ENCODE measurements at regions not wholly inside any gene's neighbourhood (a gene's known extent, or its start where the extent isn't known, plus 50 kb on each side); places are given as distances from the start of the nearest gene placed in this dataset.

DNA sequence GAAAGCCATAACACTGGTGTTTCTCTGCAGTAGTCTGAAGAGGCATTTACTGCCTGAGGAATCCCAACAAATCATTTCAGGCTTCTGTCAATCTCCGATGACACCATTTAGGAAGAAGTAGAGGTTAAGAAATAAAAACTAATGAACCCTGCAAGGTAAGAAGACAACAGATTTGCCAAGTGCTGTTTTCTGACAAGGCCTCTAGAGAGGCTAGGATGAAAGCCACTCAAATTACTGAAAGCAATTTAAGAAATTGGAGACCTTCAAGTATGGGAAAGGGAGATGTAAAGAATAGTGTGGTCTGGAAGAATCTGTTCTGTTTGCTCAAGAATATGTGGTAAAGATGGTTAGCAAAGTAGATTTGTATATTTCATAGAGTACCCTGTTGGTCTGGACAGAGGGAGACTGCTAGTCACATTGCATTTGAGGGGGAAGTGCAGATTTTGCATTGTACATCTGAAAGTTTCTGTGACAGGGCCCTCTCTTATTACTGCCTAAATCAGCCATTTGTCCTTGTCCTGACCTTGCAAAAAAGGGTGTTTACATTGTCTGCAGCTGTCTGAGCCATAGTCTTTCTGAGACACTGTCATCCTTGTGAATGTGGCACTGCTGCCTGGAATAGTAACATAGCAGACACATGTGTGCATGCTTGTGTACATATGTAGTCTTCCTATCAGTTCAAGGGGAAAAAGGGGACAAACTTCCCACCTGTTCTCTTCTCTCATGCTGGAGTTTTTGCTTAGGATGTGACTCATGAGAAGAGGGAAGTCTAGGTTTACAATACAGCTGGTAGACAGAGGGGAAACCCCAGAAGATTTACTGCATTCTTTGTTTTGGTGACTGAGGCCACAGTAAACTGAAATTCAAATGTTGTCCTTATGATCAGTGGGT lies 640.2 kb upstream of the KIRREL3 start:
- no peak for DNase-seq
- intact Hi-C loops (cut with DNase I), result no loop called here
- ATAC-seq (ENCODE audit: poor library complexity), result no peak

DNA sequence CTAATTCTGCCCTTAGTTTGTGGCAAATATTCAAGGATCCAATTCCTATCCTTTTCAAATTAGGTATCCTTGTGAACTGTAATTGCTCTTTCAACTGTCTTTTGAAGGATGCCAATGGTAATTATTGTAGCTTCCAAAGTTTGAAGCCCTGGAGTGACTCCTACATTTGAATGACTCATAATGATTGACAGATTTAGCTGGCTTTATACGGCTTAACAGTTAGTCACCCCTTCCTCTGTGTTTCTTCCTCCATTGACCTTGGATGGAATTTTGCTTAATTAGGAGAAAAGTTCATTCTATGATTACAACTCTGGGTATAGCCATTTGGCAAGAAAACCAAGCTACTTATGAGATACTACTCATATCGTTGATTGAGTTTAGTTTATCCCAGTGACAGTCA lies 639.3 kb upstream of the KIRREL3 start:
- ATAC-seq (ENCODE audit: poor library complexity) (no peak), DNase-seq (no peak)
- intact Hi-C loops (cut with DNase I), result no loop called here

DNA sequence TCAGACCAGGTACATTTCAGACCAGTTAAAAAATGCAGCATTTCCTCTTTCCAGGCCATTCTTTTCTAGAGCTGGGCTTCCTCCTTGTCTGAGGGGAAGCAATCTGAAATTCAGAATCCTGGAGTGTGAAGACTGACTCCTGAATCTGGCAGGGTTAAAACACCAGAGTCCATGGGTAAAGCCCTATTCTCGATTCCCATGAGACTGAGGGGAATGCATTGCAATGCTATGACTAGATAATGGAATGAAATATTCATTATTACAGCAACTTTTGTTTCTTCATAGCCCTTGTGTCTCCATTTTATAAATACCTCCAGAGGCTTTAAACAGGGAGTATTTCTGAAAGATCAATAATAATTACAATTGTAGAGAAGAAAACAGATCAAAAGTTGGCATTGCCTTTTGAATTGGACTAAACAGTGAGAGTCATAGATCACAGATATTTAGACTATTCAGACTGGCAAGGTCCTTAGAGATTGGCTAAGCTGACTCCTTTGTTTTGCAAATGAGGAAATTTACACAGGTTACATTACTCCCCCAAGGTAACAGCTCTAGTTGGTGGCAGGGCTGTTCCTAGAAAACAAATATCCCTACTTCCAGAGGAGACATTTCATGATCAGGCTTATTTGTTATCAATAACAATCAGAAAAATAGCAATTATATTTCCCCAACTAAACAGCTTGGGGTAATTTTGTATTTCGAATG lies 632.6 kb upstream of the KIRREL3 start:
- DNase-seq (no peak), ATAC-seq (ENCODE audit: poor library complexity) (no peak)
- intact Hi-C loops (cut with DNase I), result no loop called here

DNA sequence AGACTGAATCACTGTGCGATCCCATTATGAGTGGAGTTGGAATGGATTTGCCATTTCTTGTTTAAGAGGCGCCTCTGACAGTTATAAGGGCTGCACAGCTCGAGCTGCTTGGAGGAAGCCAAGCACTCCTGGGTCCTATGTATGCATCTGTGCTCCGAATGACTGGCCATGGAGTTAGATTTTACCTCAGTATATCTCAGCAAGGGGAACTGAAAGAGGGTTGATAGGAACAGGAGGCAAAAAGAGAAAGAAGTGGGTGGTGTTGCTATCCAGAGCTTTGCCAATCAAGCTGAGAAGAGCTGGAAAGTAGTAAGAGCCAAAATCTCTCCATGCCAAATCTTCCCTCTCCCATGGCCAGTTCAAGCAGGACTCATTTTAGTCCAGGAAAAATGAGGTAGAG lies 632.0 kb upstream of the KIRREL3 start:
- intact Hi-C loops (cut with DNase I), result no loop called here
- DNase-seq (no peak), ATAC-seq (ENCODE audit: poor library complexity) (no peak)

DNA sequence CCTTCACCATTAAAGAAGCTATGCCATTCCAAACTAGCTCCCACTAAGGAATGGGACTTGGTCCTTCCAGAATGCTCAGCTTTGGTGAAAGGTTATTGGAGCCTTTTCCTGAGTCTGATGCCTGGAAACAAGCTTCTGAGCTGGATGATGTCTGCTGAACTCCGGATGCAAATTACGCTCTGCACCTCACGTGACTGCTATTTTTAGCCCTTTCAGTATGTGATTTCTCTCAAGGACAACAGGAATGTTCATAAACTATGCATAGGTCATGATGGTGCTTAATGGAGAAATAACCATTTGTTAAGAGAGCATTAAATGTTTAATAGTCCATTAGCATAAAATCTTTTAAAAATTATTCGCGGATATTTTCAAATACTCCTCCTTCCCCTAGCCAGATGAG lies 631.4 kb upstream of the KIRREL3 start:
- DNase-seq (no peak), ATAC-seq (ENCODE audit: poor library complexity) (no peak)
- intact Hi-C loops (cut with DNase I), result no loop called here

DNA sequence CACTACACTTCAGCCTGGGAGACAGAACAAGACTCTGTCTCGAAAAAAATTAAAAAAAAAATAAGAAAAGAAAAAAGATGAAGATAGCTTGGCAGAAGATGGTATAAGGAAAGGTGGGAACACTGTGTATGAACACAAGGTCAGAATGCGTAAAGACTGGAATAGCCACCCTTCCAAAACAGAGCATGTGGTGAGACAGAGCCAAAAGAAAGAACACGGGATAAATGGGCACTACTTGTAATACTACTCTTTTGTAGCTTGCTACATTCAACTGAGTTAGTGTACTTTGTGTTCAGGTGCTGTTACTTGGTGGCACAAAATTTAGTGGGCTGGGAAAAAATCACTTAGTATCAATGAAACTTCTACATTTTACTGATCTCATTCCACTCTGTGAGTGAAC lies 628.6 kb upstream of the KIRREL3 start:
- no peak for ATAC-seq (ENCODE audit: poor library complexity)
- DNase-seq, result no peak
- intact Hi-C loops (cut with DNase I), result no loop called here

DNA sequence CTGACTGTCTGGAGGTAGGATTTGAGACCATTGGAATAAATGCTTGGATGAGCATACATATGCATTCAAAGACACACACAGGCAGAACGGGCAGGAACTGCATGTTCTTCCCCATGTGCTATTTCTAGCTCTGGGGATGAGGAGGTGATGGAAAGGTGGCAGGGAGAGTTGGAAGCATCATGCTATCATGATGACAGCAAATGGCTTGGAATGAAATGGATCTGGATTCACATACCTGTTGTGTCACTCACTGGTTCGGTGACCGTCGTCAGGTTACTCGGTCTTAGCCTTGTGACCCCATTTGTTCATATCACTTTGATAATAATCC lies 627.9 kb upstream of the KIRREL3 start:
- DNase-seq (no peak), ATAC-seq (ENCODE audit: poor library complexity) (no peak)
- intact Hi-C loops (cut with DNase I), result no loop called here

DNA sequence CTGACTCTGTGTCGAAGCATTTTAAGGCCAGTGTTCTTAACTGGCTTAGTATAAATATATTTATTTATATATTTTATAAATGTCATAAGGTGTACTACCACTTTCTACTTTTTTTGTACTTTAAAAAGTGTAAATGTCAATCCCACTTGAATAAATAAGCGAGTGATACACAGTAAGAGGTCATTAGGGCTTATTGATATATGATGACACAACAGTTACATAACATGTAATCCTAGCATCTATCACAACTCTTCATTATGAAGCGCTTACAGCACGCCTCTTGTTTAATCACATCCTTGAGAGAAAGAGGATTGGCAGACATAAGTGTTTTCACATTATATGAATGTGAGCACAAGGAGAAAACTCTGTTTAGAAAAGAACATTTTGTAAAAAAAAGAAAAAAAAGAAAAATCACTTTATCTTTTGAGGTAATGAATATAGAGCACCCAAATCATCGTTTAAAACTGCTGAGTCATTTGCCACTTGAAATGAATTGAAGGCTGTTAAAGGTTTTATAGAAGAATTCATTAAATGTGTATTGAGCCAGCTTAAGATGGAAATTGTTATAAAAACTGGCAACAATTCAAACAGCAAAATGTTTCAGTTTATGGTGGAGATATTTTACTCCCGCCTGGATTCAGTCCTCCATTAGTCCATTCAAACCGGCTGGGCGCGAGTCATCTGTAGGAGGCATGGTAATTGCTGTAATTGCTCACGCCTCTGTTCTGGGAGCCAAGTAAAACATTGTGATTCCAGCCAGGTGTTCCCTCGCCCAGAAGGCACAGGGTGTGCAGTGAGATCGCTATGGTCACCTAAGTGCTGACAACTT lies 627.3 kb upstream of the KIRREL3 start:
- DNase-seq (no peak), ATAC-seq (ENCODE audit: poor library complexity) (no peak)
- intact Hi-C loops (cut with DNase I), result no loop called here

DNA sequence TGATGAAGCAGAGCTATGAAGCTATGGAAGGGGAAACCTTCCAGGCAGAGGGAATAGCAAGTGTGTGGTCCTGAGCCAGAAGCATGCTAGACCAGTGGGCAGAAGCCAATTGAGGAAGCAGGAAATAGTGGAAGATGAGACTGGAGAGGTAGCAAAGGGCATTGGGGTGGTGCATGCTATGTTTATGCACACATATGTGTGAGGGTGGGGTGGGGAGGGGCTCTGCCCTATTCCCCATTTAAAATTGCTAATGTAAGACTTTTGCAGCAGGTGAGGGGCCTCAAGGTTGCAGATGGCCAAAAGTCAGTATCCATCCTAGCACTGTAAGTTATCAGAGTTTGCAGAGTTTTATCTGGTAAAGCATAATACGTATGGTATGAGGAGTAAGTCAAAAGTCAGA lies 626.6 kb upstream of the KIRREL3 start:
- intact Hi-C loops (cut with DNase I), result no loop called here
- ATAC-seq (ENCODE audit: poor library complexity), result no peak
- DNase-seq, result no peak

DNA sequence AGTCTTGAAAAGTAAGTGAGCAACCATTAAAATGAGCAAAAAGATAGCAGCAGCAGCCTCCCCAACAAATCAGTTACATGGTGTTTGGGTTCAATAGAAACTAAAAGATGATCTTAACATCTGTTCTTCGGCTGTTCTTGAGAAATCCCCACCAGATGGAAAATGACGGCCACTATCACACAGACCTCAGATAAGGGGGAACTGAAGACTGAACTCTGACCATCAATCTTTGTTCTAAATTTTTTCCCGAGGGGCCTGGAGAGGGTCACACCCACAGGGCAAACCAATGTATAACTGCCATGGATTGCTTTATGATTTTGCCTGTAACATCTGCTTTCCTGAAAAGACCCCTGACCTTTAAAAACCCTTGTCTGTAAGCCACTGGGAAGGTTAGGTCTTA lies 624.8 kb upstream of the KIRREL3 start:
- ATAC-seq (ENCODE audit: poor library complexity) (no peak), DNase-seq (no peak)
- intact Hi-C loops (cut with DNase I), result no loop called here

DNA sequence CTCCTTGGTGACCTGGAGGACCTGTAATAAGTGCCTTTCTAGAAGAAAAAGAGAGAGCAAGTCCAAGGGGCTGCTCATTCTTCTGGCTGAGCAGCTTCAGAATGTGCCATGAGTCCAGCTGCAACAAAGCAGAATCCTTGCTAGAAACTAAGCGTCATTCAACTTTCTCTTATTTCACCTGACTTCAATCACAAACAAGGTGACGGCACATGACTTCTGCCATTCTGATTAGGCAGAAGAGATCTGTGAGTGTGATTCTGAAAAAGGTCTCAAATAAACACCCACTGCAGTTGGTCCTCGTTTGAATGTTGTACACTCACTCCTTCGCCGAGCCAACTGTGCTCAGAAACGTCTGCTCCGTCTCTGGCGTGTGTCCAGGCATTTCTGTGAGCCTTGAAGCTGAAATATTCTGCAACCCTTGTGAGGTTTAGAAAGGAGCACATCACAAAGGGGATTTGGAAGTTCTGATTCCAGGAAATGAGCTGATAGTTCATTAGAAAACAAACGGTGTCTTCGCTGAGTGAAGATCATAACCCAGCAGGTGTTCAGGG lies 623.8 kb upstream of the KIRREL3 start:
- DNase-seq (no peak), ATAC-seq (ENCODE audit: poor library complexity) (no peak)
- intact Hi-C loops (cut with DNase I), result no loop called here

DNA sequence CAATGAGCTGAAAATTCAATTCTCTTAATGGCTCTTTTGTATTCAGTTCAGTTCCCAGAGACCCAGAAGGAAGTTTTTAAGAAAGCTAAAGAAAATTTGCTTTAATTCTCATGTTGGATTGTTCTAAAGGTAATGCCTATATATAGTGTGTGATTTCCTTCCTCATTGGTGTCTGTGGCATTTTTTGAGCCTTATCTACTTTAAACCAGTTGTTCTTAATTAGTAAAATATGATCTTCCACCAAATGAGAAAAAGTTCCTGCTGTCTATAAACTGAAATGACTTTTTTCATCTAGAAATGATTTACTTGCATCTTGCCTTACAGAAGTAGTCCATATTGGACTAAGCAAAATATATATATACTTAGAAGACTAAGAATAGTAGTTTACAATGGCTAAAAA lies 622.1 kb upstream of the KIRREL3 start:
- ATAC-seq (ENCODE audit: poor library complexity) (no peak), DNase-seq (no peak)
- intact Hi-C loops (cut with DNase I), result no loop called here

DNA sequence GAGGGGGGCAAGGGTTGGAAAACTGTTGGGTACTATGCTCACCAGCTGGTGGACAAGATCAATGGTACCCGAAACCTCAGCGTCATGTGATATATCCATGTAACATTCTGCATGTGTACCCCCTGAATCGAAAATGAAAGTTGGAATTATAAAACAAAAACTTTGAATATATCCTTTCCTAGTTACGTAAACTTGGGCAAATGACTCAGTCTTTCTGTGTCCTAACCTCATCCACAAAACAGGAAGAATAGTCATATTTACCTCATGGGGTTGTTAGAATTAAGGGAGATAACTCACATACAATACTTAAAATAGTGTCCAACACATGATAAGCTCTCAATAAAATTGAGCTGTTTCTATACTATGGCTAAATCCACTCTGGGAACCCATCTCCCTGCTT lies 620.1 kb upstream of the KIRREL3 start:
- DNase-seq (no peak), ATAC-seq (ENCODE audit: poor library complexity) (no peak)
- intact Hi-C loops (cut with DNase I), result no loop called here

DNA sequence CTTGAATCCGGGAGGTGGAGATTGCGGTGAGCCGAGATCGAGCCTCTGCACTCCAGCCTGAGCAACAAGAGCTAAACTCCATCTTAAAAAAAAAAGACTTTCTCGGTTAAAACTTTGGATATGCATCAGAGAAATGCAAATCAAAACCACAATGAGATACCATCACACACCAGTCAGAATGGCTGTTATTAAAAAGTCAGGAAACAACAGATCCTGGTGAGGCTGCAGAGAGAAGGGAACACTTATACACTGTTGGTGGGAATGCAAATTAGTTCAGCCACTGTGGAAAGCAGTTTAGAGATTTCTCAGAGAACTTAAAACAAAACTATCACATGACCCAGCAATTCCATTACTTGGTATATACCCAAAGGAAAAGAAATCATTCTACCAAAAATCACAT lies 619.4 kb upstream of the KIRREL3 start:
- intact Hi-C loops (cut with DNase I), result no loop called here
- no peak for DNase-seq
- ATAC-seq (ENCODE audit: poor library complexity), result no peak

DNA sequence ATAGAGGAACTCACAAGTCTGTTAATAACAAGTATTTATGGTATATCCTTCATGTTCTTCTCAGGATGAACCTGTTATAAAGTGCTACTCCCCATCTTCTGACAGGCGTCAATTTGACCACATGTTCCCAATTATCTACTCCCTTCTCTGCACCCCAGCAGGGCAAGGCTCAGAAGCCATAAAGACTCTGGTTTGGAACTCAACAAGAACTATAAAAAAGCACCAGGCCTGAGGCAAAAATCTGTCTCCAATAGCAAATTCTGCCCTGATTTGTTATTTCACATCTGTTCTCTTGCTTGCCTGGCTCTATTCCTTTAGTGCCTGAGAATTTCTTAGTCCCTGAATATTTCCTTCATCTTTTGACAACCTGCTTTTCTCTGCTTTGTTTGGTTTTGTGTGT lies 618.2 kb upstream of the KIRREL3 start:
- ATAC-seq (ENCODE audit: poor library complexity) (no peak), DNase-seq (no peak)
- intact Hi-C loops (cut with DNase I), result no loop called here

DNA sequence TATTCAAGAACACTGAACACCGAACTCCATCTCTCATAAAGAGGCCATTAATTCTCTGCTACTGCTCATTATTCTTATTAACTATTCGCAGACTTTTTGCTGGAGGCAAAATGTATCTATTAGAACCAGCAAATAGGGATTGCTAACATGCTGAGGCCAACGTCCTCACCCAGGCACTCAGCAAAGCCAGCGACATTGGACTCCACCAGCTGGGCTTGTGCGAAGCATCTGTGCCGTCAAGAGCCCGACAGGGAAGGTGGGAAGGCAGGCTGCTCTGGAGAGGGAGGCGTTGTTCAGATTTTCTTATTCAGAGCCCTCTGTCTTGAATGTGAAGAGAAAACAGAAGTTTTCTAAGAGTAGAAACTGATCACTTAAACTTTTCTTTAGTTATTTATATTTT lies 615.6 kb upstream of the KIRREL3 start:
- intact Hi-C loops (cut with DNase I), result no loop called here
- no peak for DNase-seq
- ATAC-seq (ENCODE audit: poor library complexity), result no peak

DNA sequence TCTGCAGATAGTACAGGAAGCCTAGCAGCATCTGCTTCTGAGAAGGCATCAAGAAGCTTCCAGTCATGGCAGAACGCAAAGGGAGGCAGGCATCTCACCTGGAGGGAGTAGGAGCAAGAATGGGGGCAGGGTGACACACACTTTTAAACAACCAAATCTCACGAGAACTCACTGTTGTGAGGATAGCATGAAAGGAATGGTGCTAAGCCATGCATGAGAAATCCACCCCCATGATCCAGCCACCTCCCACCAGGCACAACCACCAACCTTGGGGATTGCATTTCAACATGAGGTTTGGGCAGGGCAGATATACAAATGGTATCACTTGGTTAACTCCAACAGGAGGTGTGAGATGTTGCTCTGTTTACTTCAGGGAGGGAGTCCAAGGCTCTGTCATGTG lies 612.0 kb upstream of the KIRREL3 start:
- intact Hi-C loops (cut with DNase I), result no loop called here
- no peak for ATAC-seq (ENCODE audit: poor library complexity)
- DNase-seq, result no peak

DNA sequence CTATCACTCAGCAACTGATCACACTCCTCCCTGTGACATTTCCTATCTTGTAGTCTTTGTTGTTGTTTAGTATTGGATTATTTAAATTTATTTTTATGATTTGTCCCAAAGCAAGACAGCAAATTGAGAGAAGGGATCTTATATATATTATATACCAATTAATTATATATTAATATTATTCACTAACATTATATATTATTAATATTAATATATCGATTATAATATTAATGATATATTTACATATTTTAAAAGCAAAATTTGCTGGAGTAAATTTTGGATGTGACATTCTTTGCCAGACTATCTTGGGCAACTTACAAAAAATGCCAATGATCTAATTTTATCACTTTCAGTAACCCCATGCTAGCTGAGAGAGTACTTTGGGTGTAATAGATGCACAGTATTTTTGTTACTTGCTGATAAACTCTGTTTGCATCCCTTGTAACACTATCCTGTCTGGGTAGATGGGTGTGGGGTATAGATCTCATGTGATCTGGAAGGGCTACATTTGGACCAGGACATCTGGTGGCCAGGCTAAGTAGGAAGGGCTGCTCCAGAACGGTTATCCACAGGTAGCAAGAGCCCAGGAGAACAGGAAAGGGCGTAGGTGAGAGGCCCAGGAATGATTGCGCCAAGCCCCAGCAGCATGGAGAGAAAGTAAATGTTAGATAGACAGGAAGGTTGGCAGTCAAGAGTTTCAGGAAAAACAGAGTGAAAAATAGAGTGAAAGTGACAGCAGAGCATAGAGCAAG lies 608.6 kb upstream of the KIRREL3 start:
- ATAC-seq (ENCODE audit: poor library complexity) (no peak), DNase-seq (no peak)
- intact Hi-C loops (cut with DNase I), result no loop called here
